Psoas muscle (tissue), 7 donors: ENCODE measurements at regions not wholly inside any gene's neighbourhood (a gene's known extent, or its start where the extent isn't known, plus 50 kb on each side); places are given as distances from the start of the nearest gene placed in this dataset.

ENCODE experiments used
- ATAC-seq, 4 donors: fragments of 200-7000 bp; cut with Tn5 transposase; one replicate each; pipeline ENCODE4 v1.9.1; 2020; ENCODE audit warnings: moderate library complexity in 3 of 4, mild to moderate bottlenecking in 2 of 4
- DNase-seq, 2 donors: peaks; one replicate each; pipeline ENCODE4 v3.0.0-alpha.2; 2020
- H3K27ac ChIP-seq: fragments of 200-600 bp; one replicate; pipeline ENCODE4 v1.8.0; 2022
- H3K27me3 ChIP-seq, 3 donors: fragments of 200-600 bp in 1 of 3; one replicate each; pipeline versions ENCODE4 v1.6.1 to v1.8.0; 2013 to 2022; ENCODE audit warnings: low read length in 2 of 3, mild to moderate bottlenecking in 2 of 3, moderate library complexity in 1 of 3; ENCODE audit not compliant: insufficient read depth in 3 of 3
- H3K36me3 ChIP-seq, 2 donors: fragments of 200-600 bp in 1 of 2; one replicate each; pipeline versions ENCODE4 v1.6.1 to v1.8.0; 2013 to 2022; ENCODE audit warnings: low read depth in 1 of 2, mild to moderate bottlenecking in 1 of 2, moderate library complexity in 1 of 2; ENCODE audit not compliant: insufficient read depth in 1 of 2
- H3K4me1 ChIP-seq: fragments of 200-600 bp; one replicate; pipeline ENCODE4 v1.8.0; 2022
- H3K4me3 ChIP-seq: fragments of 200-600 bp; one replicate; pipeline ENCODE4 v1.8.0; 2022; ENCODE audit warnings: mild to moderate bottlenecking
- H3K9me3 ChIP-seq: fragments of 200-600 bp; one replicate; pipeline ENCODE4 v1.8.0; 2022
- WGBS, 3 donors: extraction: QIAGEN DNeasy Blood & Tissue Kit; methylation state at CpG; one replicate each; pipeline versions ENCODE4 v1.1.6 to v1.1.7; 2013; 5-methylcytosine and 5-hydroxymethylcytosine counted together
- intact Hi-C, 2 donors: fragments of 100-400 bp; cut with DNase I; formaldehyde crosslinking; loops; one replicate each; pipeline versions ENCODE4 v1.11.0 to v1.14.2; 2022
- TF ChIP-seq, protein P1 (sequence below): fragments of 200-600 bp; IDR thresholded peaks from one replicate; pipeline ENCODE4 v1.8.0; 2022; ENCODE audit warnings: antibody characterized with exemption
- donor health status: healthy with polysubstance abuse.
- donor health status: DM: no; HTN: no; CAD: no; lungs with moderate emphysema.
- donor health status: Bipolar disorder and iron deficiency.
- donor health status: healthy.
- donor health status: DM: yes; HTN: yes; CAD: no.
- donor health status: DM: no; HTN: no; CAD: no.
- donor health status: DM: yes; HTN: yes; CAD: no.

DNA sequence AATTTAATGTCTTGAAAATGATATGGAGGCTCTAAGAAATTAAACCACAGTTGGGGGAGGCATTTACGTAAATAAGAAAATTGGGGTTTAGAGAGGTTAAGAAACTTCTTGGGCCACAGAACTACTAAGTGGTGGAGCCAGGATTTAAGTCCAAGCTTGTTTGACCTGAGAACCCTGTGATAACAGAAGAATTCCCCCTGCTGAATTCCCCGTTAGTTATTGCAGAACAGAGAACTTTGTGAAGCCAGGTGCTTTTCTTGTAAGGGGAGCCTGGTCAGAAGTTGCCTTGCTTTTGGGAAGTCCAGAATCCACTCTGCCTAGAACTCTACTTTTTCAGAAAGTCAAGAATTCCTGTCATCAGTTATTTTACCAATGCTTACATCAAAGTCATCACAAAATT lies 309.3 kb upstream of the SEMA6A start:
- H3K27ac ChIP-seq: no peak overlapping the region
- TF ChIP-seq, protein P1, sequence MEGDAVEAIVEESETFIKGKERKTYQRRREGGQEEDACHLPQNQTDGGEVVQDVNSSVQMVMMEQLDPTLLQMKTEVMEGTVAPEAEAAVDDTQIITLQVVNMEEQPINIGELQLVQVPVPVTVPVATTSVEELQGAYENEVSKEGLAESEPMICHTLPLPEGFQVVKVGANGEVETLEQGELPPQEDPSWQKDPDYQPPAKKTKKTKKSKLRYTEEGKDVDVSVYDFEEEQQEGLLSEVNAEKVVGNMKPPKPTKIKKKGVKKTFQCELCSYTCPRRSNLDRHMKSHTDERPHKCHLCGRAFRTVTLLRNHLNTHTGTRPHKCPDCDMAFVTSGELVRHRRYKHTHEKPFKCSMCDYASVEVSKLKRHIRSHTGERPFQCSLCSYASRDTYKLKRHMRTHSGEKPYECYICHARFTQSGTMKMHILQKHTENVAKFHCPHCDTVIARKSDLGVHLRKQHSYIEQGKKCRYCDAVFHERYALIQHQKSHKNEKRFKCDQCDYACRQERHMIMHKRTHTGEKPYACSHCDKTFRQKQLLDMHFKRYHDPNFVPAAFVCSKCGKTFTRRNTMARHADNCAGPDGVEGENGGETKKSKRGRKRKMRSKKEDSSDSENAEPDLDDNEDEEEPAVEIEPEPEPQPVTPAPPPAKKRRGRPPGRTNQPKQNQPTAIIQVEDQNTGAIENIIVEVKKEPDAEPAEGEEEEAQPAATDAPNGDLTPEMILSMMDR: no peak
- no peak overlapping the region for H3K4me3 ChIP-seq
- DNase-seq: no peak
- no peaks in the 10 kb centered on the region for H3K36me3 ChIP-seq
- ATAC-seq: no peak
- H3K4me1 ChIP-seq: no peaks in the 10 kb centered on the region
- WGBS, 3 donors: 92 to 98% (median 96%) methylated on average over 2 of the region's 2 CpGs
- no peaks in the 10 kb centered on the region for H3K27me3 ChIP-seq
- H3K9me3 ChIP-seq: no peaks in the 10 kb centered on the region
- intact Hi-C loops: no loop called here

DNA sequence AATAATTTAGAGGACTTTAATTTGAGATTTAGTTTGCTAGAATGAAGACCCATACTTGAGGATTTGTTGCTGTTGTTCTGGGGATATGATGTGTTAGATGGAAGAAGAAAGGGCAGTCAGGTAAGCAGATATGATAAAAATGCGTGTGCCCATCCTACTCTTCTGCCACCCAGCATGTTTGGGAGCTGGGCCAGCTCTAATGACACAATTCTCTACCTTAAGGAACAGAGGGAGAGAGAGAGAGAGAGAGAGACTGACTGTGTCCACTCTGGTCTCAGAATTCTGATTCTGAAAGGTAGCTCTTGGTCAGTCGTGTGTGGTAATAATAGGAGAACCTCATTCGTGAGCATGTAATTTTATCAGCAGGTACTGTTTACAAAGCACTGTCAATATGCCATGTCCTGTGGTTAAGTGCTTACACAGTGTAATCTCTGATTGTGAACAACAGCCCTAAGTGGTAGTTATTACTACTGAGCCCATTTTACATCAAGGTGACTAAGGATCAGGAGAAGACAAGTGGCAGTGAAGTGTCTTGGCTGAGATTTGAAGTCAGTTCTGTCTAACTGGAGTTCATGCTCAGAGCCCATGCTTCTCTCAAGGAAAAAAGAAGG lies 307.4 kb upstream of the SEMA6A start:
- H3K27ac ChIP-seq: no peak overlapping the region
- no peaks in the 10 kb centered on the region for H3K27me3 ChIP-seq
- no peaks in the 10 kb centered on the region for H3K4me1 ChIP-seq
- DNase-seq (no peak), ATAC-seq (no peak)
- 84 to 91% (median 89%) methylated on average over 3 of the region's 3 CpGs for WGBS, 3 donors
- H3K4me3 ChIP-seq: no peak overlapping the region
- H3K36me3 ChIP-seq: no peaks in the 10 kb centered on the region
- TF ChIP-seq, protein P1: no peak
- no peaks in the 10 kb centered on the region for H3K9me3 ChIP-seq
- intact Hi-C loops: no loop called here

- intact Hi-C loops: no loop called here
- Histone ChIP-seq H3K27ac (no peak overlapping the region), H3K9me3 (no peaks in the 10 kb centered on the region), H3K4me3 (no peak overlapping the region), H3K27me3 (no peaks in the 10 kb centered on the region), H3K4me1 (no peaks in the 10 kb centered on the region), H3K36me3 (no peaks in the 10 kb centered on the region)
- DNase-seq: no peak
- WGBS, 3 donors: 63 to 76% (median 67%) methylated on average over 1 of the region's 1 CpG
- ATAC-seq: no peak
- TF ChIP-seq, protein P1: no peak
Measured at GRCh38 chr5:116880601-116881000, 306.0 kb upstream of the SEMA6A start.

DNA sequence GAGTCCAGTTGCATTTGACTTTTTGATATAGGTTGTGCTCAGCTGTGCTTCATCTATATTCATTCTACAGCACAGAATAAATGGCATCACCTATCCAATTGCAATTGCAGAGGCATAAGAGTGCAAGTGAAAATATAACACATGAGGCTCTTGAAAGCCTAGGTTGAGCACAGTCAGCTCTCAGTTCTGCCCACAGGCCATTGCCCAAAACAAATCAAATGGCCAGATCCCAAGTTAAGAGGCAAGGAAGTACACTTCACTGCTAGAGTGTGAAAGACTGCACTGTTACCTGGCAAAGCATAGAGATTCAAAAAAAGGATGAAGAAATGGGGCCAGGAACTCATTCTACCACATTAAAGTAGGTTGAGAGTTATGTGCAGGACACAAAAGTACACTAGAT lies 305.5 kb upstream of the SEMA6A start:
- intact Hi-C loops: no loop called here
- no peaks in the 10 kb centered on the region for H3K27me3 ChIP-seq
- no peak for ATAC-seq
- no peak overlapping the region for H3K27ac ChIP-seq
- no peak overlapping the region for H3K4me3 ChIP-seq
- no peaks in the 10 kb centered on the region for H3K9me3 ChIP-seq
- H3K36me3 ChIP-seq: no peaks in the 10 kb centered on the region
- H3K4me1 ChIP-seq: no peaks in the 10 kb centered on the region
- no peak for DNase-seq
- TF ChIP-seq, protein P1: no peak

- ATAC-seq (no peak), DNase-seq (no peak)
- WGBS, 3 donors: 38 to 66% (median 43%) methylated on average over 3 of the region's 3 CpGs
- H3K4me3 ChIP-seq: no peak overlapping the region
- H3K27ac ChIP-seq: no peak overlapping the region
- no peaks in the 10 kb centered on the region for H3K27me3 ChIP-seq
- TF ChIP-seq, protein P1: no peak
- intact Hi-C loops: no loop called here
- no peaks in the 10 kb centered on the region for H3K36me3 ChIP-seq
- no peaks in the 10 kb centered on the region for H3K9me3 ChIP-seq
- no peaks in the 10 kb centered on the region for H3K4me1 ChIP-seq
Measured at GRCh38 chr5:116876240-116876840, 301.7 kb upstream of the SEMA6A start.
